ENCODE measurements at regions not wholly inside any gene's neighbourhood (a gene's known extent, or its start where the extent isn't known, plus 50 kb on each side); places are given as distances from the start of the nearest gene placed in this dataset.
"Not testable (repeated sequence)": the region's sequence is repeated elsewhere in the genome, so short reads cannot be mapped to it uniquely, and the experiment has no call there.

DNA sequence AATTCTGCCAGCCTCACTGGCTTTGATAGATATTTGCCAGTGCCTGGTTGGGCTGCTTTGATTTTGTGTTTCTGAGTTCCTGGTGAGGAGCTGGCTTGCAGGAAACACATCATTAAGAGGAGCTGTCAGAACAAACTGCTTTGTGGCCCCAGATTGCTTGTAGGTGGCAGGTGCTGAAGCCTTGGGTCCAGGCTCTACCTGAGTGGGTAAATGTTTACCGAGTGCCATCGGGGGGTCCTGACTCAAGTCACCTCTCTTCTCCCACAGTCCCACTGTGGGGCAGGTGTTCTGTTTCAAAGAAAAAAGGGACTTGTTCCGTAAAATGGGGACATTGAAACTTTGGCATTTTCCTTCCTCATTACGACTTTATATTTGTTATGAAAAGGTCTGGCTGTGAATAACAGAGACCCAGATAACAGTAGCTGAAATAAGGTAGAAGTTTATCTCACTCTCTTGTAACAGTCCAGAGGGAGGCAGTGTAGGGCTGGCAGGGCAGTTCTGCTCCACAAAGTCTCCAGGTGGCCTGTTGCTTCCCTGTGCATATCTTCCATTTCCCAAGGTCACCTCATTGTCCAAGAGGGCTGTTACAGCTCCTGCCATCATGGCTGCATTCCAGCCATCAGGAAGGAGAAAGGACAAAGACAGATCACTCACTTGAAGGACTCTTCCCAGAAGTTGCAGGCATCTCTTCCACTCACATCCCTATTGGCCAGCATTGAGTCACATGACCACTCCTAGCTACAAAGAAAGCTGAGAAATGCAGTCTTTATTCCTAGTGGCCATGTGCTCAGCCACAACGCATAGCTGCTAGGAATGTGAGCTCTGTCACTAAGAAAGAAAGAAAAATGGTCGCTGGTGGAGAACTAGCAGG, 149.9 kb upstream of the KCNG1 start:
- Histone ChIP-seq H3K9me3 (peaks cover 0 to 8% (median 5%) of the 10 kb centered on the region in 4 donors), H3K4me3 (no peak overlapping the region), H3K36me3 (no peaks in the 10 kb centered on the region), H3K27ac (replicated peaks in 1 of 4) (no peak overlapping the region), H3K4me1 (no peaks in the 10 kb centered on the region), H3K27me3 (peaks cover 0 to 6% (median 0%) of the 10 kb centered on the region in 4 donors)
- TF ChIP-seq POLR2AphosphoS5 (IDR thresholded peaks at IDR 0.05) = no peak
- WGBS = 84% methylated on average over 6 of the region's 6 CpGs
- intact Hi-C loops (cut with DNase I) = no loop called here
- no peak for DNase-seq (ENCODE audit: extremely low spot score)

DNA sequence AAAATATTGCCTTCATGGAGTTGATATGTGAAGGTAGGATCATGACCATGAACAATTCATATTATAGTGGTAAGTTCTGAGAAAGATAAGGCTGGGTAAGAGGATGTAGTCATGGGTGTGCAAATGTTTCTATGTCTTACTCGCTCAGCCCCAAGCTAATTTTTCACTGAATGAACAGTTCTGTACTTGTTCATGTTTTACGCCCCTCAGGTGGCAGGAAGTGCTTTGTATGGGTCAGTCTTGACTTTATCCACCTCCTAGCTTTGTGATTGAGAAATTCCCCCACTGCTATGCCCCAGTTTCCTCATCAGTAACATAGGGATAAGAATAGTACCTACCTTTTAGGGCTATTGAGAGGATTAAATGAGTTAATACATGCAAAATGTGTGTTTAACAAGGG, 148.2 kb upstream of the KCNG1 start:
- WGBS = 91% methylated on average over 2 of the region's 2 CpGs
- intact Hi-C loops (cut with DNase I) = no loop called here

GRCh38 chr20:51169813-51170212, 146.9 kb upstream of the KCNG1 start:
- TF ChIP-seq, protein P1, sequence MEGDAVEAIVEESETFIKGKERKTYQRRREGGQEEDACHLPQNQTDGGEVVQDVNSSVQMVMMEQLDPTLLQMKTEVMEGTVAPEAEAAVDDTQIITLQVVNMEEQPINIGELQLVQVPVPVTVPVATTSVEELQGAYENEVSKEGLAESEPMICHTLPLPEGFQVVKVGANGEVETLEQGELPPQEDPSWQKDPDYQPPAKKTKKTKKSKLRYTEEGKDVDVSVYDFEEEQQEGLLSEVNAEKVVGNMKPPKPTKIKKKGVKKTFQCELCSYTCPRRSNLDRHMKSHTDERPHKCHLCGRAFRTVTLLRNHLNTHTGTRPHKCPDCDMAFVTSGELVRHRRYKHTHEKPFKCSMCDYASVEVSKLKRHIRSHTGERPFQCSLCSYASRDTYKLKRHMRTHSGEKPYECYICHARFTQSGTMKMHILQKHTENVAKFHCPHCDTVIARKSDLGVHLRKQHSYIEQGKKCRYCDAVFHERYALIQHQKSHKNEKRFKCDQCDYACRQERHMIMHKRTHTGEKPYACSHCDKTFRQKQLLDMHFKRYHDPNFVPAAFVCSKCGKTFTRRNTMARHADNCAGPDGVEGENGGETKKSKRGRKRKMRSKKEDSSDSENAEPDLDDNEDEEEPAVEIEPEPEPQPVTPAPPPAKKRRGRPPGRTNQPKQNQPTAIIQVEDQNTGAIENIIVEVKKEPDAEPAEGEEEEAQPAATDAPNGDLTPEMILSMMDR (IDR thresholded peaks at IDR 0.05) = no peak
- TF ChIP-seq POLR2A (IDR thresholded peaks at IDR 0.05; ENCODE audit: low read depth) (no peak), EP300 (IDR thresholded peaks at IDR 0.05) (no peak), POLR2AphosphoS5 (IDR thresholded peaks at IDR 0.05) (no peak)
- no peak for DNase-seq (ENCODE audit: extremely low spot score)
- H3K4me3 ChIP-seq = no peak overlapping the region
- no peak overlapping the region for H3K27ac ChIP-seq (replicated peaks in 1 of 4)
- H3K36me3 ChIP-seq = no peaks in the 10 kb centered on the region
- intact Hi-C loops (cut with DNase I) = no loop called here
- H3K4me1 ChIP-seq = no peaks in the 10 kb centered on the region
- H3K27me3 ChIP-seq = peaks cover 0 to 6% (median 0%) of the 10 kb centered on the region in 4 donors
- peaks cover 0 to 8% (median 5%) of the 10 kb centered on the region in 4 donors for H3K9me3 ChIP-seq
- WGBS = 89% methylated on average over 3 of the region's 3 CpGs

More for the DNA sequence above, 148.2 kb upstream of the KCNG1 start:
- Histone ChIP-seq H3K27ac (replicated peaks in 1 of 4) (no peak overlapping the region), H3K4me1 (no peaks in the 10 kb centered on the region), H3K36me3 (no peaks in the 10 kb centered on the region), H3K4me3 (no peak overlapping the region), H3K27me3 (peaks cover 0 to 6% (median 0%) of the 10 kb centered on the region in 4 donors), H3K9me3 (peaks cover 0 to 8% (median 5%) of the 10 kb centered on the region in 4 donors)
- TF ChIP-seq EP300 (IDR thresholded peaks at IDR 0.05) = no peak
- TF ChIP-seq POLR2AphosphoS5 (IDR thresholded peaks at IDR 0.05) = no peak
- TF ChIP-seq, protein P1 (IDR thresholded peaks at IDR 0.05) = no peak
- TF ChIP-seq POLR2A (IDR thresholded peaks at IDR 0.05; ENCODE audit: low read depth) = no peak
- DNase-seq (ENCODE audit: extremely low spot score) = no peak

DNA sequence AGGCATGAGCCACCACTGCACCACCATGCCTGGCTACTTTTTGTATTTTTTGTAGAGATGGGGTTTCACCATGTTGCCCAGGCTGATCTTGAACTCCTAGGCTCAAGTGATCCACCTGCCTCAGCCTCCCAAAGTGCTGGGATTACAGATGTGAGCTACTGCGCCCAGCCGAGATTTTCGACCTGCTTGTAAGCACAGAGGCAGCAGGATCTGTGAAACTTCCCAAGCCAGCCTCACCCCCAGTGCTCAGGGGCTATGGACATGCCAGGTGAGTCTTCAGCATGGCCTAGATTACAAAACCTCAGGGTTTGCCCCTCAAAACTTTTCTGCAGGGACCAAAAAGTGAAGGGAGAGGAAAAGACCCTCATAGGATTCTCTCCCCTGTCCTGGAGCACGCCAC, 145.0 kb upstream of the KCNG1 start:
- H3K36me3 ChIP-seq; intact Hi-C loops (cut with DNase I); H3K27ac ChIP-seq (replicated peaks in 1 of 4); H3K27me3 ChIP-seq; H3K4me3 ChIP-seq; H3K9me3 ChIP-seq; H3K4me1 ChIP-seq: not testable (repeated sequence)
- peak; percentile 64 for DNase-seq (ENCODE audit: extremely low spot score)
- WGBS = 90% methylated on average over 4 of the region's 4 CpGs

DNA sequence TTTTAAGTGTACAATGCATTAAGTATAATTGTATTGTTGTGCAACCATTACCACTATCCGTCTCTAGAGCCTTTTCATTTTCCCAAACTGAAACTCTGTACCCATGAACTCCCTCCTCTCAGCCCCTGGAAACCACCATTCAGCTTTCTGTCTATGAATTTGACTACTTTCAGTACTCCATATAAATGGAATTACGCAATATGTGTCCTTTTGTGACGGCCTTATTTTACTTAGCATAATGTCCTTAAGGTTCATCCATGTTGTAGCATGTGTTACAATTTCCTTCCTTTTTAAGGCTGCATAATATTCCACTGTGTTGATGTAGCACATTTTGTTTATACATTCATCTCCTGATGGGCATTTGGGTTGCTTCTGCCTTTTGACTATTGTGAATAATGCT, 143.6 kb upstream of the KCNG1 start:
- 76% methylated on average over 3 of the region's 3 CpGs for WGBS
- Histone ChIP-seq H3K36me3 (no peaks in the 10 kb centered on the region), H3K27ac (replicated peaks in 1 of 4) (no peak overlapping the region), H3K4me3 (no peak overlapping the region), H3K9me3 (peaks cover 0 to 8% (median 5%) of the 10 kb centered on the region in 4 donors), H3K4me1 (no peaks in the 10 kb centered on the region), H3K27me3 (peaks cover 0 to 12% (median 0%) of the 10 kb centered on the region in 4 donors)
- DNase-seq (ENCODE audit: extremely low spot score) = no peak
- intact Hi-C loops (cut with DNase I) = no loop called here
- no peak for TF ChIP-seq POLR2A (IDR thresholded peaks at IDR 0.05; ENCODE audit: low read depth)
- TF ChIP-seq POLR2AphosphoS5 (IDR thresholded peaks at IDR 0.05) = no peak
- TF ChIP-seq EP300 (IDR thresholded peaks at IDR 0.05) = no peak
- TF ChIP-seq, protein P1 (IDR thresholded peaks at IDR 0.05) = no peak

Measured in esophagus muscularis mucosa (tissue), 4 donors.